ENCODE measurements at regions not wholly inside any gene's neighbourhood (a gene's known extent, or its start where the extent isn't known, plus 50 kb on each side); places are given as distances from the start of the nearest gene placed in this dataset.

DNA sequence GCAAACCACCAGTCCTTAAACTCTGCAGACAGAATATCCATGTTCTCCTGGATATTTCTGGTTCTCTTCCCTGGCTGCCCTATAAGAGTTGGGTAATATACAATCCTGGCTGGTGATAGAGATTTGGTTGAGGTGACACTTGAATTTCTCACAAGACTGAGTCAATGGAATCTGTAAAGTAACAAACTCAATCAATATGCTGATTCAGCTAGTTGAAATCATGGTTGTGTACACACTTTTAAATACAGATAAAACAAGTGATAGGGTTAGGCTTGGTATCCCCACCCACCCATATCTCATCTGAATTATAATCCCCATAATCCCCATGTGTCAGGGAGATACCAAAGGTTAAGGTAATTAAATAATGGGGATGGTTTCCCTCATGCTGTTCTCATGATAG is 349.2 kb upstream of the MAD2L1 start:
- no peak for DNase-seq

DNA sequence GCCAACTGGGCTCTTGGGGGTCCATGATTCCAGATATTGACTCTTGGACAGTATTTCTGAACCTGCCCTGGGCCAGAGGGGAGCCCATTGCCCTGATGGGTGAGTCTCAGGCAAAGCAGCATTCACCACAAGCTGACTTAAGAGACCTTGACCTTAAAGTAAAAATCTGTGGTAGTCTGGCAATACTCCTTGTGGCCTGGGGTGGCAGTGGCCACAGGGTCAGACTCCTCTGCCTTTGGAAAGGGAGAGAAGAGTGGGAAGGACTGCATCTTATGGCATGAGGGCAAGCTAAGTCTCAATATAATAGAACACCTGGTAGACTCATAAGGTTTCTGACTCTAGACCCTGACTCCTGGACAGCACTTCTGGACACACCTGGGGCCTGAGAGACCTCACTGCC is 340.3 kb upstream of the MAD2L1 start:
- no peak for DNase-seq

DNA sequence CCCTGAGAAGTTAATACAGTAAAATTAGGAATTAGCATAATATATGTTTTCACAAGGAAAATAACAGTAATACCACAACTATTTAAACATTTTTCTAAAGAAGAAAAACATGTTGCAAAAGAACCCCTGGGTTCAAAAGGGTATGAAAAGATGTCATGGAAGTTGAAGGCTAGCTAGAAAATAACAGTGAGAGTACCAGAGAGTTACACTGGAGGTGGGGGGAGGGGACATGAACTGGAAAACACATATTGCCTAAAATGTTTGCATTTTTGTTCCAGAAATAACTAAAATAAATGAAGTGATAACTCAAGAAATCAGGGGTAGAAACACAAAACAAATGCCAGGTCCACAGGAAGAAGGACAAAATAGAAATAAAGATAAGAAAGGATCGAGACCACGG is 336.6 kb upstream of the MAD2L1 start:
- DNase-seq: no peak

DNA sequence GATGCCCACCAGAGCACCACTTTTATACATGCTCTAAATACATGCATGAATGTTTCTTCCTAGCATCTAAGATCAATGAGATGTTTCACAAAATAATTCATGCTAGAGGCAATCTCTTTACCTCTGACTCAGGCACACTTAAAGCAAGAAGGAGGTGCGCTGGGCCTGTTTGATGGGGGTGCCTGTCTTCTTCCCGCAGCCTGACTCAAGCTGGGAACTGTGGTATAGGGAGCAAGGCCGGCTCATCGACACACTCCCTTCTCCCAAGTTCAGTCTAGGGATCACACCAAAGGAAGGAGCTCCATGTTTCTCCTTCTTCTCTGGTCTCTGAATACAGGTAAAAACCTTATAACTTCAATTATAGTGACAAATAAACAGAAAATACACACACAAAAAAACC is 333.8 kb upstream of the MAD2L1 start:
- DNase-seq: no peak

DNA sequence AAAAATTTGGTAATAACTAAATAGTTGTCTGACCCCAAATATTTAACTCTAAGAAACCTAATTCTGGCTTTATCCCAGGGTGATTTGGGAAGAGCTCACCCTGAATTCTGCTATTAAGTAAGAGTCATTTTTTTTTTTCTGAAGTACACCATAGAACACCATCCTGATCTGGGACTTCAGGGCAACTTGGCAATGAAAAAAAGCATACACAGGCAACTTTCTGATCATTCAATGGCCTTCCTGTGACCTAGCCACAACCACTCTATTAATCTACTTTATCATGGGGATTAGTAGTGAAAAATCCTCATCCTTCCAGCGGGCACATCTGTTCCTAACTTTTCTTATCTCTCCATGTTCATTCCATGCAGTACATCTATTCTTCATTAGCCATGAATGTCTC is 333.2 kb upstream of the MAD2L1 start:
- no peak for DNase-seq

DNA sequence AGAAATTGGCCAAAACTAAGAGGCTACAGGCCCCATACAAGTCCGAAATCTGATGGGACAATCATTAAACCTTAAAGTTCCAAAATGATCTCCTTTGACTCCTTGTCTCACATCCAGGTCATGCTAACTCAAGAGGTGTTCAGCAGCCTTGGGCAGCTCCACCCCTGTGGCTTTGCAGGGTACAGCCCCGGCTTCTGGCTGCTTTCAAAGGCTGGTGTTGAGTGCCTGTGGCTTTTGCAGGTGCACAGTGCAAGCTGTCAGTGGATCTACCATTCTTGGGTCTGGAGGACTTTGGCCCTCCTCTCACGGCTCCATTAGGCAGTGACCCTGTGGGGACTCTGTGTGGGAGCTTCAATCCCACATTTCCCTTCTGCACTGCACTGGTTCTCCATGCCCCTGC is 329.1 kb upstream of the MAD2L1 start:
- DNase-seq: no peak

DNA sequence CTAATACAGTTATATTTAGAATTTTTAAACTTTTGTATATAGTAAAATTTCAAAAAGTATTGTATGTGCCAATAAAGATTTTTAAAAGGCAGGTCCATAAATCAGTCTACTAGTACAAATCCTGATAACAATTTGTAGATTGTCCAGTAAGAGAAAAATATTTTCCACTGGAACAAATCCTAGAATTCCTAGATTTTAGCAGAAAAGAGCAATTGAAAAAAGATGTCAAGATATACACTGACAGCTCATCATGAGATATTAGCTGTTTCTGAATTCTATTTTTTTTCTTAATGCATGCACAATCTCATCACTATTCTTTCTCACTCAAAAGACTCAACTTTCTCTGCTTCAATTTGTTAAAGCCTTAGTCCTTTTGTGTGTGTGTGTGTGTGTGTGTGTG is 289.2 kb upstream of the MAD2L1 start:
- no peak for DNase-seq

DNA sequence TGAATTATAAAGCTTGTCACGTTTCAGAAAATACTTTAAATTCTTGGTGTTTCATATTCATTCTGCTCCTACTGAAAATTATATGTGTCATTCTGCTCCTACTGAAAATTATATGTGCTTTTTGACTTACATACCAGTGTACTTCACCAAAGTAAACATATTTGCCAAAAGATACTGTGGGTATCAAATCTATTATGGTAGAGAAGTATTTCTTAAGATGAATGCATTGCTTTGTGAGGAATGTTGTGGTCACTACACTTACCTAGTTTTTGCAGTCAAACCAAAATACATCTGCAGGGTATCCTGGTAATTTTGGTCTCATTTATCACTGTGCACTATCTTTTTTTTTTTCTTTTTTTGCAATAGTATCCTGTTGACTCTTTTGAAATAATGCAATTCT is 287.7 kb upstream of the MAD2L1 start:
- no peak for DNase-seq

DNA sequence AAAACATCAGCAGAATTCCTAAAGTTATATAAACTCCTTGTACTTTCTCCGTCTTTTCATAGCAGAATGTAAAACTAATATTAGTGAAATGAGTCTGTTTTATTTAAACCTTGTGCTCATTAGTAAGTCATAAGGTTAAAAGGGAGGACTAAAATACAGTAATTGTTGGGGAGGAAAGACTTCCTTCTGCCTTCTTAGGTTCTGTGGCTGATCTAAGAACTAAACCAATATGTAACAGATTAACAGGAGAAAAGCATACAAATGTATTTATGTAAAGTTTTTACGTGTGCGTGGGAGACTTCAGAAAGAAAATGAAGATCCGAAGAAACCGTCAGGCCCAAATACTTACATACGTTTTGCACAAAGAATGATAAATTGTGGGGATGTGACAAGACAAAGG is 286.6 kb upstream of the MAD2L1 start:
- DNase-seq: no peak

DNA sequence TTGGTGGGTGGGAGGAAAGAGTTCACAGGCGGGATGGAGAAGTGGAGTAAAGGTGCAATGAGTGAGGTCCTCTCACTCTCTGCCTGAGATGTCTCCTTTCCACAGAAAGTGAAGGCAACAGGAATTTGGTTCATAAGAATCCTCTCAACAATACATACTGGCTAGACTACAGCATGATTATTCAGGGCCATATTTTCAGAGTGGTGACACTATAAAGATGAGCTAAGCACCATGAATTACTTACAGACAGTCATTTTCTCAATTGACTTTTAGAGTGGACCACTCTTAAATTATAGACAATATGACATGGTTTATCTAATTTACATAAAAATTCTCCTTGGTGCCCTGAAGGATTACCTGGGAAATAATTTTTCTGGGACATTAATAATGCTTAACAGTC is 286.1 kb upstream of the MAD2L1 start:
- no peak for DNase-seq

DNA sequence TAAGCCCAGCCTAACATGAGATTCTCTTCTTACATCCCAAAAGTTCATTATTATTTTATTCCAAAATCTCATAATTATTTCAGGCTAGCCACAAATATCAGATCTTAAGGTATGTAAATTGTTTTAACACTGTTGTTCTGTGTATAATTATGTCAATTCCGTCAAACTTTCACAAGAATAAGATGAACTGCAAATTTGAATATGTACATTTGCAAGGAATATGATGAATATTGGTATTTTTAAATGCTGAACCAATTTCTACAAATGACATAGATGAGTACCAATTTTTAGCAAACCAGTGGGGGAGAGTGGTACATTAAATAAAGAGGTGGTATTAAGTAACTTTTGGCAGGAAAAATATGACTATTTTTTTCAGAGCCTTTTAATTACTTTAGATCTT is 282.3 kb upstream of the MAD2L1 start:
- DNase-seq: no peak

DNA sequence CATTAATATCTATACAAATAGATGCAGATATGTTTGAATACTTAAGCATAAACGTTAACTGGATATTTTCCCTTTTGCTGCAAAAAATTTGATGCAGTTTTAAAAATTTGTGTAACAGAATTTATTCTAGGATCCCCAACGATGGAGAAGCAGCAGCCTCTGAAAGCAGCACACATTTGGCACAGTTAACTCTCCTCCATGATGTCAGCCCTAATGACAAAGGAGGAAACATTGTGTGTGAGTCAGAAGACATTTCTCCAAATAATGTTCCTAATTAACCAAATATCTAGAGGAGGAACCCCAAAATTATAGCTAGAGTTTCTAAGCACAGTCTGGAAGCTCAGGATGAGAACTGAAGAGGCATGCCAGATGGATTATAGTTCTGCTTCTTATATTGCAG is 281.9 kb upstream of the MAD2L1 start:
- DNase-seq: no peak

DNA sequence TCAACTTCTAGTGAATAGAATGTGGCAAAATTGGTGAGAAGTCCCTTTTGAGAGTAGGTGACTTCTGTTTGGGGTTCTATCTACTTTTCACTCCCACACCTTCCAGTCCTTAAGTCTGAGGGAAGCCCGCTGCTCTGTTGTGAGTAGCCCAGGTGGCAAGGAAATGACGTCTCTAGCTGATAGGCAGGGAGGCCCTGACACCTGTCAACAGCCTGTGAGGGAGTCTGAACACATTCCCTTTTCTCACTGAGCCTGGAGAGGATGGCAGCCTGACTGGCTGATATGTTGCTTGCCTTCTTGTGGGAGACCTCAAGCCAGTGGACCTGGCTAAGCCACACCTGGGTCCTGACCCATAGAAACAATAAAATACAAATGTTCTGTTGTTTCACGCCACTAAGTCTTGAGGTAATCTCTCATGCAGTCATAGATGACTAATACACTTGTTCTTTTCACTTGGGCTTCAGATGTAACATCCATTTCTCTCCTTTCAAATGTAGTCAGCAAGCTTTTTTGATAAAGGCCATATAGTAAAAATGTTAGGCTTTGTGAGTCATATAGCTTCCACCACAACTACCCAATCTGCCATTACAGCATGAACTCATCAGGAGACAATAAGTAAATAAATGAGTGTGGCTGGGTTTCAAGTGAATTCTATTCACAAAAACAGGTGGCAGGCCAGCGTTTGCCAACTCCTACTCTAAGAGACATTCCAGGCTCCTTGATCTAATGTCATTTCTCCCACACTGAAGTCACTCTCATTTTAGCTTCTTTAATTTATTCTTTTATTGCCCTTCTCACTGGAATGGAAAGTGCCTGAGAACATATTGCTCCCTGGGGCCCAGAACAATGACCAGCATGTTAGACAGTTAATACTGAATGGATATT is 265.1 kb upstream of the MAD2L1 start:
- no peak for DNase-seq

DNA sequence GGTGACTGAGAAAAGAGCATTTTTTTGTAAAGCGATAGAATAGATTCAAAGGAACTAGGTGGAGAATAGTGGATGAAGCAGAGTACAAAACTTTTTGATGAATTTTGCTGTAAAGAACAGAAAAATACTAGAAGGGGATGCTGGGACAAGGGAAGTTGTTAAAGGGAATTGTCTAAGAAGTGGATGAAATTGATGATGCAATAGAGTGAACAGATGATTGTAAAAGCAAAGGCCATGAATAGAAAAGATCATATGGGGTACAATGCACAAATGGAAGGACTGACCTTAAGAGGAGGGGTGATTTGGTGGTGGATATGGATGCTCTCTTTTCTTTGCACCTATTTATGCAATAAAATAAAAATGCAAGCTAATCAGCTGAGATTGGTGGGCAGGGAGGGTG is 262.7 kb upstream of the MAD2L1 start:
- DNase-seq: no peak

DNA sequence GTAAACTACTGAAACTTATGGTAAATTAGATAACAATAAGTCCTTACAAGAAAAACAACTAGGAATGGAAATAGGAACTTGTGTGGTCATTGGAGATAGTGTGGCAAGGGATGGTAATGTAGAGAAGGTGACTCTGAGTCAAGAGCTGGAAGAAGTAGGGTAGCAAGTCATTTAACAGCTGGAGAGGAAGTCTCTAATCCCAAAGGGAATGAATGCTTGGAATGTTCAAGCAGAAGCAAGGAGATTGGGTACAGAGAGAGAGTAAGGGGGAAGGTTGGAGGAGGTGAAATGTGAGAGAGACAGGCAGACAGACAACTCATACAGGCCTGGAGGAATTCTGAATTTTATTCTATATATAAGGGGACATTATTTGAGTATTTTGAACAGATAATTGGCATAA is 260.6 kb upstream of the MAD2L1 start:
- DNase-seq: no peak

DNA sequence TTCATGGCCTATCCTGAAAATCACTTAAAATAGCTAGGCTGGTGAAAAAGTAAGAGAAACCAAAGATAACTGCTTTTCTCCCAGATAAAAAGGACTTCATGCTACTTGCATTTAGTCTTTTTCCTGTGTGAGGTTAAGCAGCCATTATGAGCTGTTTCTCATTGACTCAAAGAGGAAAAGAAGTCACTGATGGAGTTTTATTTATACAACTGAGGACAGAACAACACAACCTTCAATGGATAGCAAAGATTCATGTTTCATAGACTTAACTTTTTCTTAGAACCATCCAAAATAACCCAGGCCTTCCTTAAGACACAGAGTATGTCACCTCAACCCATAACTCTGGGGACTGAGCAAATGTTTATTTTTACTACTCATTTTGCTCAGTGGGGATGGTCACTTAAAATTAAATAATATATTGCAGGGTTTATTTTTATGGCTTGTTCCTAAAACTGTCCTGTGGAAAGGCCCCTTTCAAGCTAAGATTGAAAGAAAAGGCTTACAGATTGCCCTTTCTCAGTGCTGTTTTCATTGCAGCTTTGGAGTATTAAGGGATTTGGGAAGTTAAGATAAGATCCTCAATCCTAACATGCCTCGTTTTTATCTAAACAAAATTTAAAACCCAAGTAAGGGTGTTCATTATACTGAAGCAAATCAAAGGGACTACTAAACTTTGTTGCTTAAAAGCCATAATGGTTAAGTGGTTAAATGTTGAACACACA is 252.6 kb upstream of the MAD2L1 start:
- no peak for DNase-seq

DNA sequence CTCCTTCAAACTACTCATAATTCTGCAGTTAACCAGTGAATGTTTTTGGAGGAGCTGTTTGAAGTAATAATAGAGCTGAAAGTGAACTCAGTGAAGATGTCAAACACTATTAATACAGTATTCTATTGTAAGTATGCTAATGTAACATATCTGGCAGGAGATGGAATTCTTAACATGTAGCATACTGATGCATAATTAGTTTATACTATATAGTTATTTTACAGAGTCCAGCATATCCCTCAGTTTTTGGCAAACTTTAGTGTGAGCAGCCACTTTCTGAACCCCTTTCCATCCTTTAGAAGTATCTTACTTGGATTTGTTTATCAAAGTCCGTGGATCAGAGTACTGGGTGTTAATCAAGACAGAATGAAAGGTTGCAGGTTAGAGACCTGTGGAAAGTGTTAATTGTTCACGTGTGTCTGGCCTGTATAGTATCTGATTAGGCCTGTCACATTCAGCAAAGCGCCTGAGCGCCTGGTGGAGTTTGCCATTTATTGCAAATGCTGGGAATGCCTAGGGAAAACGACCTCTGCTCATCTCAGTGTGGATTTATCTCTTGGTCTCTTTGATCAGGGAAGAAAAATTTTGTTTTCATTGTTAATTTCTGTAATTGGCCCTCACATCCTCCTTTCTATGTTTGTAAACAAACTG is 251.7 kb upstream of the MAD2L1 start:
- no peak for DNase-seq

DNA sequence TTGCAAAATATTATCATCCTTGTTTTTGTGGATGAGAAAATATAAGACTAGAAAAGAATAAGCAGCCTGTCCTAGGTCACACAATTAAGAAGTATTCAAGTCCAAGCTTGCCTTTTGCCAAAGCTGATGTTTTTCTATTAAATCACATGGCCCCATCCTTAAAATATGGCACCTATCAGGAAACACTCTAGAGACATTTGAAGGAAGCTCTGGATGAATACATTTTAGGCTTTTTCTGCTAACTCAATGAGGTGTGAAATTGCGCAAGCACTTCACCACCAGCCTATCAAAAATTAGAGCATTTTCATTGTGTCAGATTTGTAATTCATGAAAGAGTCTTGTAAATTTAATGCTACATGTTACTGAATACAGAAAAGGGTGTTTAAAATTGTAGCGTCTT is 251.1 kb upstream of the MAD2L1 start:
- no peak for DNase-seq

DNA sequence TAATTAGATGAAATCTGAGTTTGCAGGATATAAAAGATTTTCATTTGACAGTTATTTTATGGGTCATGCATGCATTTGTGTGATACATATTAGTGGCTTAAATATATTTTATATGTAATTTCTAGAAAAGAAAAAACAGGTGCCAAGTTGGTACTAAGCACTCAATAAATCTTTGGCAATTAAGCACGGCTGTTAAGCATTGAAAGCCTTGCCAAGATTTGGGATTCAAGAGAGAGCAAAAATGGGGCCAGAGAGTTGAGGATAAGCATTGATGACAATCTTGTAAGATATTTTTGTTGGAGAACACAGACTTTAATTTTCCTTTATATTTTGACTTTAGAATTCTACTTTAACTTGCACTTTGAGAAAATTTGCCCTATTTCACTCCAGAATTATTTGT is 249.8 kb upstream of the MAD2L1 start:
- no peak for DNase-seq

DNA sequence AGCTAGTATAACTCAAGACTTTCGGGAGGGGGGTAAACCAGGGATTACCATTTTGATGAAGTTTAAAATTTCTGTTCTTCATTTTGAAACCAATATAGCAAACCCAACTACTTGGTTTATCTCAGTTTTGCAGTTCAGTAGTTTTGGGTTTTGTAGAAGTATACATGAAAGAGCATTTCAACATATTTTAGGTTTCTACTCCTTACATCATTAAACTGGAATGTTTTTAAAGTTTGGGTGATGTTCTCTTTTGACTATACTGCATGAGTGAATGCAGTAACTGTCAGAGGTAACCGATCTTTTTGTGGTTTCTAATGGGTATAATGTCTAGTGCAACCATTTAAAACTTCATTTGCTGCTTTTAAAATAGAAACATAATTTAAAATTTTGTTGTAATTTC is 248.3 kb upstream of the MAD2L1 start:
- no peak for DNase-seq

DNA sequence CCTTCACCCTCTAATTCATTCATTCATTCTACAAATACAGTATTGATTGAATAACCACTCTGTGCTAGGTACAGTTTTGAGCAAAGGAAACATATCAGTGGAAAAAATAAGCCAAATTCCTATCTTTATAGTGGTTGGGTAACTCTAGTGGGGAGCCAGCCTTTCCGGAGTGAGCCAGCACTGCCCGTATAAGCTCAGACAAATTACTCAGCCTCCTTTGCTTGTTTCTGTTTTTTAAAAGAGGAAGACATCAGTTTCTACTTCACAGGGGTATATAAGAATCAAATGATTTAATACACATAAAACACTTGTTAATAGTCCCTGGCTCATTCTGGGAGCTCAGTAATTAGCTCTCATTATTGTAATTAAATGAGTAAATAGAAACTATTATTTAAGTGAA is 238.2 kb upstream of the MAD2L1 start:
- no peak for DNase-seq

DNA sequence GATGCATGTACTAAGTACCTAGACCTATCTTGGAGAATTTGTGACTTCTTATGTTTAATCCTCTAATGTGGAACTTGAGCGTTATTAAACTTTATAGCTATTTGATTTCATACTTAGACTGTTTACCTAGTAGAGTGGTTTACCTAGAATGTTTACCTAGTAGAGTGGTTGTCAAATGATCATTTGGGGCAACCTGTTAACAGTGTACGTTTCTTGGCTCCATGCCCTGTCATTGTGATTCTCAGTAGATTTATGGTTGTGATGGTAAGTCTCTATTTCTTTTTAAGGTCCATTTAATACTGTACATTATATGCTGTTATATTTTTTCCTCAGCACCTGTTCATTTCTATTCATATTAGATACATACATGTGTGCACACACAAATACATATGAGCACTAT is 233.0 kb upstream of the MAD2L1 start:
- peak; percentile 86 for DNase-seq

DNA sequence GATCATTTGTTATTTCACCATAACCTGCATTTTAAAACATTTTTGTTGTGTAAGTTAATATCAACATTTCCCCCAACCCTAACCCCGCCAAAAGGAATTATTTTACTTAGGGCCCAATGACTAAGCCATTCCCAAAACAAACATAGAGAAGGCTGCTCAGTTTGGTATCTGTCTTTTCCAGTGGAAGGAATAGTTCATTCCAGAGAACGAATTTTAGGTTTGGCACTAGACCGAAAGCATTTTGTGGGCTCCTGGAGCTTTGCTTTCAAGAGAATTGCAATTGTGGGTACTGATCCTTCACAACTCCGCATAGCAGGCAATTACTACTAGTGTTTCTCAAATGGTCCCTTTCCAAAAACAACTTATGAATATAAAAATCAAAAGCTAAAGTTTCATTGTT is 226.7 kb upstream of the MAD2L1 start:
- DNase-seq: no peak

DNA sequence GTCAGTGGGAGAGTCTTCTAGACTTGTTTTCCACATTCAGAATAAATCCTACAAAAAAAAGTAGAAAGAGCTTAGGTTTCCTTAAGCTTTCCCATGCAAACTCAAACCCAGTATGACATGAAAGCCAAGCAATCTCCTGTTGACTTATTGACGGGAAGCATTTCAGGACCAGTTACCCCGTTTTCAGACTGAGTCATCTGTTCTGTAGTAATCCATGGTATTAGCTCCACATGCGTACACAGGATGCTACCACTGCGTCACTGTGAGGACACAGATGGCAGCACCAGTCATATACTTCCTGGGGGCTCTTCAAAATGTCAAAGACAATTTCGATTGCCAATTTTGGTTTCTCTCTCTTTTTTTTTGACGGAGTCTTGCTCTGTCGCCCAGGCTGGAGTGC is 224.9 kb upstream of the MAD2L1 start:
- no peak for DNase-seq

All from NCI-H510A treated with DMSO at 0.1 percent for 48 hours (cell line).